Fibroblast of lung (primary cell): ENCODE measurements at regions not wholly inside any gene's neighbourhood (a gene's known extent, or its start where the extent isn't known, plus 50 kb on each side); places are given as distances from the start of the nearest gene placed in this dataset.
A peak's percentile ranks its signal among the peaks of the same experiment; 100 is the strongest.

Experiments
- DNase-seq, 2 donors: peaks; one replicate each; pipeline versions ENCODE4 v3.0.0 to v3.0.0-alpha.2; 2010; ENCODE audit warnings: low read depth in 2 of 2
- H2AFZ ChIP-seq: 2 replicates; pipeline ENCODE4 v1.5.1; 2012; ENCODE audit warnings: low read length, control low read depth, inconsistent platforms
- H3K27ac ChIP-seq: 2 replicates; pipeline ENCODE4 v1.5.1; 2011; ENCODE audit warnings: low read length, control low read depth; ENCODE audit not compliant: insufficient read depth
- H3K27me3 ChIP-seq: 2 replicates; pipeline ENCODE4 v1.5.1; 2011; ENCODE audit warnings: mild to moderate bottlenecking, low read length; ENCODE audit not compliant: control insufficient read depth, insufficient read depth
- H3K36me3 ChIP-seq: 2 replicates; pipeline ENCODE4 v1.5.1; 2011; ENCODE audit warnings: low read length; ENCODE audit not compliant: control insufficient read depth, insufficient read depth
- H3K4me1 ChIP-seq: 2 replicates; pipeline ENCODE4 v1.5.1; 2011; ENCODE audit warnings: low read length; ENCODE audit not compliant: control insufficient read depth, insufficient read depth; ENCODE audit errors: extremely low read depth
- H3K4me2 ChIP-seq: 2 replicates; pipeline ENCODE4 v1.5.1; 2011; ENCODE audit warnings: low read length, control low read depth; ENCODE audit not compliant: insufficient read depth; ENCODE audit errors: extremely low read depth
- H3K4me3 ChIP-seq, 4 experiments: fragments of 200-600 bp in 1 of 4; sonication (generic) in 1 of 4; replicated peaks in 1 of 4; 2 replicates each; pipeline ENCODE4 v1.5.1; 2011 to 2016; ENCODE audit warnings: low read length in 4 of 4, low read depth in 3 of 4, mild to moderate bottlenecking in 3 of 4, control low read depth in 2 of 4, inconsistent platforms in 1 of 4, mixed read lengths in 1 of 4; ENCODE audit not compliant: insufficient read depth in 1 of 4; ENCODE audit errors: control extremely low read depth in 1 of 4
- H3K79me2 ChIP-seq: 2 replicates; pipeline ENCODE4 v1.5.1; 2012; ENCODE audit warnings: mild to moderate bottlenecking, low read length, inconsistent platforms; ENCODE audit not compliant: control insufficient read depth, insufficient read depth
- H3K9ac ChIP-seq: 2 replicates; pipeline ENCODE4 v1.5.1; 2011; ENCODE audit warnings: mild to moderate bottlenecking, low read length, control low read depth; ENCODE audit not compliant: insufficient read depth
- H3K9me3 ChIP-seq: 2 replicates; pipeline ENCODE4 v1.5.1; 2012; ENCODE audit warnings: low read depth, low read length; ENCODE audit not compliant: control insufficient read depth, insufficient read depth
- H4K20me1 ChIP-seq: 2 replicates; pipeline ENCODE4 v1.5.1; 2011; ENCODE audit warnings: low read length; ENCODE audit not compliant: control insufficient read depth, insufficient read depth; ENCODE audit errors: extremely low read depth
- EZH2 ChIP-seq: IDR thresholded peaks from 2 replicates; pipeline ENCODE4 v1.5.1; 2012; ENCODE audit warnings: low read length, control low read depth, mild to moderate bottlenecking; ENCODE audit errors: missing control alignments
- TF ChIP-seq, protein P1 (sequence below), 2 donors: IDR thresholded peaks in 1 of 2; conservative IDR thresholded peaks in 1 of 2; 1 replicate in 1 of 2; 2 replicates in 1 of 2; pipeline ENCODE4 v1.5.1; 2011 to 2012; ENCODE audit warnings: low read length in 2 of 2, control low read depth in 1 of 2, inconsistent platforms in 1 of 2, low read depth in 1 of 2, mild to moderate bottlenecking in 1 of 2

DNA sequence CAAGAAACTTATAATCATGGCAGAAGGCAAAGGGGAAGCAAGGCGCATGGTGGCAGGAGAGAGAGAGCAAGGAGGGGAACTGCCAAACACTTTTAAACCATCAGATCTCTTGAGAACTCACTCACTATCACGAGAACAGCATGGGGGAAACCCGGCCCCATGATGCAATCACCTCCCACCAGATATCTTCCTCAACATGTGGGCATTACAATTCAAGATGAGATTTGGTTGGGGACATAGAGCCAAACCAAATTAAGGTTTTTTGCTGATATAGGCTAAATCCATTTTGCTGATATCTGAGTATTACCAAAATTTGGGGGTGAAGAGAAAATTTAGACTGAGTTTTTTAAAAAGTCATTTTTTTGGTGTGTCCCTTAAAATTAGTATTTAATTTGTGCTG lies 54.9 kb upstream of the TMX1 start:
- Histone ChIP-seq H3K9me3 (no peaks in the 10 kb centered on the region), H3K9ac (no peak overlapping the region), H3K27ac (no peak overlapping the region), H3K79me2 (no peaks in the 10 kb centered on the region), H3K36me3 (no peaks in the 10 kb centered on the region), H3K4me2 (no peak overlapping the region), H4K20me1 (no peaks in the 10 kb centered on the region), H3K4me1 (no peaks in the 10 kb centered on the region), H3K4me3 (no peak overlapping the region), H3K27me3 (no peaks in the 10 kb centered on the region), H2AFZ (no peak overlapping the region)
- no peak for DNase-seq
- no peak for TF ChIP-seq EZH2
- TF ChIP-seq, protein P1, sequence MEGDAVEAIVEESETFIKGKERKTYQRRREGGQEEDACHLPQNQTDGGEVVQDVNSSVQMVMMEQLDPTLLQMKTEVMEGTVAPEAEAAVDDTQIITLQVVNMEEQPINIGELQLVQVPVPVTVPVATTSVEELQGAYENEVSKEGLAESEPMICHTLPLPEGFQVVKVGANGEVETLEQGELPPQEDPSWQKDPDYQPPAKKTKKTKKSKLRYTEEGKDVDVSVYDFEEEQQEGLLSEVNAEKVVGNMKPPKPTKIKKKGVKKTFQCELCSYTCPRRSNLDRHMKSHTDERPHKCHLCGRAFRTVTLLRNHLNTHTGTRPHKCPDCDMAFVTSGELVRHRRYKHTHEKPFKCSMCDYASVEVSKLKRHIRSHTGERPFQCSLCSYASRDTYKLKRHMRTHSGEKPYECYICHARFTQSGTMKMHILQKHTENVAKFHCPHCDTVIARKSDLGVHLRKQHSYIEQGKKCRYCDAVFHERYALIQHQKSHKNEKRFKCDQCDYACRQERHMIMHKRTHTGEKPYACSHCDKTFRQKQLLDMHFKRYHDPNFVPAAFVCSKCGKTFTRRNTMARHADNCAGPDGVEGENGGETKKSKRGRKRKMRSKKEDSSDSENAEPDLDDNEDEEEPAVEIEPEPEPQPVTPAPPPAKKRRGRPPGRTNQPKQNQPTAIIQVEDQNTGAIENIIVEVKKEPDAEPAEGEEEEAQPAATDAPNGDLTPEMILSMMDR (conservative IDR thresholded peaks at IDR 0.05 in 1 of 2, IDR thresholded peaks at IDR 0.05 in 1 of 2; ENCODE audit: low read depth in 1 of 2, low read length in 2 of 2), result no peak

DNA sequence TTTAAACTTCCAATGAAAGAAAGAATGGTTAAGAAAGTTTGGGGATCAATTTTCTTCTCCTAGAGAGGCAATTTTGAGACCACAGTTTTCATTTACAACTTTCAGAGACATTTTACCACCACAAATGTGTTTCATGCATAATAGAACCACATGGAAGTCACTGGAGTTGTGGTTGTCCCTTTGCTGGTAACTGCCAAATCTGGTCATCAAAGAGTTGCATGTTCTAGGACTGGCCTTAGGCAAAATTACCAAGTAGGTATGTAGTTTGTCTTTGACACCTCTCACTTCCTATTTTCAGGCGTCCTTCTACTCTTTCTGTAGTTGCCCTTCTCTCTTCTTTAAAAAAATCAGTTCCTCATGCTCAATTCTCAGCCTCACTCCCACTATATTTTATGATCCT lies 54.3 kb upstream of the TMX1 start:
- Histone ChIP-seq H3K27ac (no peak overlapping the region), H2AFZ (no peak overlapping the region), H3K27me3 (no peaks in the 10 kb centered on the region), H3K79me2 (no peaks in the 10 kb centered on the region), H3K4me1 (no peaks in the 10 kb centered on the region), H3K4me3 (no peak overlapping the region), H3K36me3 (no peaks in the 10 kb centered on the region), H3K9ac (no peak overlapping the region), H3K4me2 (no peak overlapping the region), H3K9me3 (no peaks in the 10 kb centered on the region), H4K20me1 (no peaks in the 10 kb centered on the region)
- DNase-seq, result no peak
- TF ChIP-seq EZH2, result no peak
- TF ChIP-seq, protein P1 (conservative IDR thresholded peaks at IDR 0.05 in 1 of 2, IDR thresholded peaks at IDR 0.05 in 1 of 2; ENCODE audit: low read depth in 1 of 2, low read length in 2 of 2), result no peak

DNA sequence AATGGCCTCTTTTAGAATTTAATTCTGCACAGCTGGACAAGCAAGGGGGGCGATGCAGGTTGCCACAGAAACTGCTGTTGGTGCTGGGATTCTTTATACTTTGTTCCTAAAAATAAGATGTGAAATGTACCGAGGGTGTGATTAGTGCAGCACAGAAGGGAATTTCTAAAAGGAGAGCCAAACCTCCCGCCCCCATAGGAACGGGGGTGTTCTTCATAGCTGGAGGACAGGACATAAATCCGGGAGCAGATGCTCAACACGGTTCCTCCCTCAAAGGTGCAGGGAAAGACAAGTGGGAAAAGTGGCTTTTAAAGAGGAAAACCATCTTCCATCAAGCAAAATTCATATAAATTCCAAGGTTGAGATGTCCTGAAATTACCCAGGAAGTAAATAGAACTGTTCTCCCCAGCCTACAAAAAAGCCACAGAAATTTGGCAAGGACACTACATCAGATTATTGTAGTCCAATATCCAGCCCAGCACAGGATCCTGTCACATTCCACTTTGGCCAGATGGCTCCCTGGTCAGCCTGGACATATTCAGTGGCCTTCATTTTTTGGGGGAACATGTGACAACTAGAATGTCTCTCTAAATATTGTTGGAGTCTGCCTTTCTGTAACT lies 51.4 kb upstream of the TMX1 start:
- DNase-seq, result peak; percentile 8 to 55
- H3K9ac ChIP-seq, result no peak overlapping the region
- H3K9me3 ChIP-seq, result no peaks in the 10 kb centered on the region
- no peaks in the 10 kb centered on the region for H4K20me1 ChIP-seq
- H3K27ac ChIP-seq, result no peak overlapping the region
- H3K4me1 ChIP-seq, result no peaks in the 10 kb centered on the region
- no peak overlapping the region for H3K4me3 ChIP-seq
- H2AFZ ChIP-seq, result no peak overlapping the region
- TF ChIP-seq, protein P1 (conservative IDR thresholded peaks at IDR 0.05 in 1 of 2, IDR thresholded peaks at IDR 0.05 in 1 of 2; ENCODE audit: low read depth in 1 of 2, low read length in 2 of 2), result no peak
- no peak for TF ChIP-seq EZH2
- no peaks in the 10 kb centered on the region for H3K36me3 ChIP-seq
- peaks cover 2% of the 10 kb centered on the region for H3K27me3 ChIP-seq
- no peak overlapping the region for H3K4me2 ChIP-seq
- H3K79me2 ChIP-seq, result no peaks in the 10 kb centered on the region
